ENCODE measurements at regions not wholly inside any gene's neighbourhood (a gene's known extent, or its start where the extent isn't known, plus 50 kb on each side); places are given as distances from the start of the nearest gene placed in this dataset.

DNA sequence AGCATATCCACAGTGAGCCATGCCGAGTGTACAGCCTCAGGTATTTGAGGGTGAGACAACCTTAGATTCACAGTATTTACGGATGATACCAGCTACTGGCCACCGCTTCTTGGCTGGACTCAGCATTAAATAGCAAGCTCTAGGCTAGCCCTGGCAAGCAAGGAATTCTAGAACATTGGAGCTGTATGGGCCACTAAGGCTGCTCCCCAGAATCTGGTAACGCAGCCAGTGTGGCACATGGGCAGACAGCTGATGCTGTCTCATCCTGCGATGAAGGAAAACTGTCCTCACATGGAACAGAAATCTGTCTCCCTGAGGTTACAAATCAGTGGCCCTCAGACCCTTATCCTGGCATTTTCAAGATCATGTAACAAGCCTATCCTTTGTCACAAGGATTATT is 57.6 kb upstream of the RGMA start:
- Histone ChIP-seq H3K27me3 (no peaks in the 10 kb centered on the region), H3K4me1 (peaks cover 0 to 12% (median 0%) of the 10 kb centered on the region in 12 donors), H3K27ac (no peak overlapping the region), H3K36me3 (no peaks in the 10 kb centered on the region), H3K4me3 (no peak overlapping the region), H3K9me3 (no peaks in the 10 kb centered on the region)
- no peak for DNase-seq
- no peak for TF ChIP-seq POLR2A (IDR thresholded peaks at IDR 0.05)
- no peak for TF ChIP-seq CTCF (IDR thresholded peaks at IDR 0.05)
- intact Hi-C loops (cut with DNase I) = loop anchor here in 1 of 10 donors (10.0 kb wide), 1 partner anchor 978 kb away; no protein-coding TSS in a partner anchor
- no peak for ATAC-seq
- WGBS, 4 donors = 90 to 94% (median 93%) methylated on average over 5 of the region's 5 CpGs

DNA sequence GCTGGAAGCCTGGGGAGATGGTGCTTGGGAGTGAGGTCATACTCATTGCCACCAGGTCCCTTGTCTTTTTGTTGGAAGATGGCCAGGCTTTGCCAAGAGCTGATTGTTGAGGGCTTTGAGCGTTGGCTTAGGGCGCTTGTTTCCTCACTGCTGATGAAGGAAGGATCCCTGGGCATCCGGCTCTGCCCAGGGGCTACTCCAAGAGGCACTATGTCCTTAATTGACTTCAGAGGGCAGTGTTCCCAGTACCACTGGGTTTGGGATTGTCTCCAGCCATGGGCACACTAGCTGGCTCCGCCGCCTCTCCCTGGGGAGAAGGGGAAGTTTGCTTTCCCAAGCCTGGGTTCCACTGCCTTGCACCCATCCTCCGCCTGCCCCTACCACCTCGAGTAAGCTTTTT is 57.2 kb upstream of the RGMA start:
- no peak overlapping the region for H3K27ac ChIP-seq
- H3K36me3 ChIP-seq = no peaks in the 10 kb centered on the region
- TF ChIP-seq CTCF (IDR thresholded peaks at IDR 0.05) (no peak), POLR2A (IDR thresholded peaks at IDR 0.05) (no peak)
- no peaks in the 10 kb centered on the region for H3K27me3 ChIP-seq
- 58 to 79% (median 72%) methylated on average over 7 of the region's 7 CpGs for WGBS, 4 donors
- intact Hi-C loops (cut with DNase I) = loop anchor here in 1 of 10 donors (10.0 kb wide), 1 partner anchor 979 kb away; no protein-coding TSS in a partner anchor
- no peaks in the 10 kb centered on the region for H3K9me3 ChIP-seq
- ATAC-seq (no peak), DNase-seq (no peak)
- no peak overlapping the region for H3K4me3 ChIP-seq
- H3K4me1 ChIP-seq = peaks cover 0 to 11% (median 0%) of the 10 kb centered on the region in 12 donors

DNA sequence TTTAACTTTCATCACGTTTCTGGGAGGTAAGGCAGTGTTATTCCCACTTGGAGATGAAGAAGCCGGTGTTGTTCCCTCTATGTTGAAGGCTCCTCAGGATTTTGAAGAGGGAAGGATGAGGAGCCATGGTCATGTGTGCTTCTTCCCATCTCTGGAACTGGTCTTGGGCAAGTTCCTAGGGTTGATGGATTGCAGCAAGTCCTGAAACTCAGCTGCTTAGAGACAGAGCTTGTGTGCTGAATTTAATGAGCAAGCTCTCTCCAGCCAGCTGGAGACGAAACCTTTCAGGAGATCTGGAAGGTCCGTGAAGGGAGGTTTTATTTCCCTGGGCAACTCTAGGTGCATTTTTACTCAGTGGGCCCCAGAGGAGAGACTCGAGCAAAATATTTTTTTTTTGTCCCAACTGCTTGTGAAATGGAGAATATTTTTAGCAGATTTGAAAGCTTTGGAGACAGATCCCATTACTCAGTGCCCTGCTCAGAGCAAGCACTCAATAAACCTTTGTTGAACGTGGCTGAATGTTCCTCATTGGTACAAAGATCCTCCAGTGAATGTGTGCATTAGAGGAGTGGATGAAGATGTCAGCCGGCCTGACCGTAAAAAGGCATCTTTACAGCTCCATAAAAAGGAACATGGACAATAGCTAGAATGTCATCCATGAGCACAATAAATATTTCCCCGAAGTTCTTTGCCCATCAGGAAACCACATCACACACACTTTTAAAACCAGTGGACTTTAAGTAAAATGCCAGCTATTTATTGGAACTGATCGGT is 55.6 kb upstream of the RGMA start:
- peak overlapping the region in 1 of 12 donors; percentile 28 for H3K27ac ChIP-seq
- H3K4me1 ChIP-seq = peaks cover 0 to 5% (median 0%) of the 10 kb centered on the region in 12 donors
- intact Hi-C loops (cut with DNase I) = loop anchor here in 1 of 10 donors (10.0 kb wide), 1 partner anchor 980 kb away; no protein-coding TSS in a partner anchor
- no peak for DNase-seq
- no peak for TF ChIP-seq CTCF (IDR thresholded peaks at IDR 0.05)
- no peak for TF ChIP-seq POLR2A (IDR thresholded peaks at IDR 0.05)
- no peaks in the 10 kb centered on the region for H3K9me3 ChIP-seq
- H3K36me3 ChIP-seq = no peaks in the 10 kb centered on the region
- no peak for ATAC-seq
- H3K27me3 ChIP-seq = no peaks in the 10 kb centered on the region
- WGBS, 4 donors = 69 to 81% (median 77%) methylated on average over 10 of the region's 10 CpGs
- H3K4me3 ChIP-seq = no peak overlapping the region

GRCh38 chr15:93143186-93143585 is 54.2 kb upstream of the RGMA start:
- Histone ChIP-seq H3K9me3 (no peaks in the 10 kb centered on the region), H3K36me3 (no peaks in the 10 kb centered on the region), H3K27ac (no peak overlapping the region), H3K4me3 (no peak overlapping the region), H3K27me3 (no peaks in the 10 kb centered on the region), H3K4me1 (peaks cover 0 to 5% (median 0%) of the 10 kb centered on the region in 12 donors)
- TF ChIP-seq CTCF (IDR thresholded peaks at IDR 0.05) (no peak), POLR2A (IDR thresholded peaks at IDR 0.05) (no peak)
- intact Hi-C loops (cut with DNase I) = loop anchor here in 1 of 10 donors (10.0 kb wide), 1 partner anchor 982 kb away; no protein-coding TSS in a partner anchor
- ATAC-seq (no peak), DNase-seq (no peak)
- WGBS, 4 donors = 91 to 92% (median 91%) methylated on average over 13 of the region's 13 CpGs
